Kidney (tissue), 13 donors: ENCODE measurements at regions not wholly inside any gene's neighbourhood (a gene's known extent, or its start where the extent isn't known, plus 50 kb on each side); places are given as distances from the start of the nearest gene placed in this dataset.

Experiments used
- DNase-seq, 5 donors: peaks; one replicate each; pipeline ENCODE4 v3.0.0-alpha.2; 2013 to 2020
- FAIRE-seq: peaks from 2 replicates; lab custom pipeline; 2012; peaks lifted over from hg19 to GRCh38; lab: Jason Lieb, UNC
- H3K27ac ChIP-seq, 2 donors: one replicate each; pipeline ENCODE4 v1.7.0; 2013; ENCODE audit warnings: low read depth in 2 of 2, low read length in 2 of 2, inconsistent platforms in 1 of 2
- H3K27me3 ChIP-seq: one replicate; pipeline ENCODE4 v1.7.1; 2013; ENCODE audit warnings: low read length, inconsistent platforms; ENCODE audit not compliant: control insufficient read depth, insufficient read depth
- H3K36me3 ChIP-seq, 3 donors: one replicate each; pipeline versions ENCODE4 v1.7.0 to v1.7.1; 2013; ENCODE audit warnings: low read length in 3 of 3, control low read depth in 1 of 3, inconsistent platforms in 1 of 3; ENCODE audit not compliant: insufficient read depth in 3 of 3, control insufficient read depth in 2 of 3
- H3K4me1 ChIP-seq, 3 donors: one replicate each; pipeline versions ENCODE4 v1.7.0 to v1.7.1; 2013; ENCODE audit warnings: low read length in 3 of 3, inconsistent platforms in 1 of 3, low read depth in 1 of 3; ENCODE audit not compliant: control insufficient read depth in 2 of 3, insufficient read depth in 2 of 3
- H3K4me3 ChIP-seq, 3 donors: one replicate each; pipeline versions ENCODE4 v1.7.0 to v1.8.1; 2013; ENCODE audit warnings: low read length in 3 of 3, control low read depth in 1 of 3, inconsistent platforms in 1 of 3
- H3K9ac ChIP-seq, 3 donors: one replicate each; pipeline versions ENCODE4 v1.7.0 to v1.7.1; 2013; ENCODE audit warnings: low read length in 3 of 3, control low read depth in 1 of 3, inconsistent platforms in 1 of 3
- H3K9me3 ChIP-seq, 3 donors: one replicate each; pipeline versions ENCODE4 v1.7.0 to v1.7.1; 2013; ENCODE audit warnings: low read length in 3 of 3, control low read depth in 1 of 3, inconsistent platforms in 1 of 3; ENCODE audit not compliant: control insufficient read depth in 2 of 3, insufficient read depth in 1 of 3
- CTCF ChIP-seq: IDR thresholded peaks from 3 replicates; pipeline ENCODE4 v1.5.1; 2012; ENCODE audit warnings: mild to moderate bottlenecking, moderate library complexity, borderline replicate concordance; ENCODE audit not compliant: insufficient read depth; ENCODE audit errors: extremely low read depth
- intact Hi-C: fragments of 100-400 bp; cut with DNase I; formaldehyde crosslinking; loops from one replicate; pipeline ENCODE4 v1.11.1; 2022
- donor health status: control.
- donor health status: control.
- donor health status: control.
- donor health status: control.
- donor health status: control.
- donor health status: DM: yes; HTN: yes; CAD: no.
- donor health status: Normal renal cell carcinoma (clear cell type).

GRCh38 chr4:20451986-20452385 lies 200.3 kb downstream of the SLIT2 start:
- DNase-seq: no peak
- Histone ChIP-seq H3K36me3 (no peaks in the 10 kb centered on the region), H3K4me3 (no peak overlapping the region), H3K27ac (no peak overlapping the region), H3K9me3 (no peaks in the 10 kb centered on the region), H3K4me1 (no peaks in the 10 kb centered on the region), H3K9ac (no peak overlapping the region), H3K27me3 (no peaks in the 10 kb centered on the region)
- TF ChIP-seq CTCF: no peak
- intact Hi-C loops: no loop called here
- FAIRE-seq: no peak

GRCh38 chr4:20454515-20454914 lies 202.8 kb downstream of the SLIT2 start:
- Histone ChIP-seq H3K9me3 (no peaks in the 10 kb centered on the region), H3K4me1 (no peaks in the 10 kb centered on the region), H3K27ac (no peak overlapping the region), H3K27me3 (no peaks in the 10 kb centered on the region), H3K36me3 (no peaks in the 10 kb centered on the region), H3K4me3 (no peak overlapping the region), H3K9ac (no peak overlapping the region)
- DNase-seq (no peak), FAIRE-seq (no peak)
- intact Hi-C loops: no loop called here
- TF ChIP-seq CTCF: no peak

- no peaks in the 10 kb centered on the region for H3K36me3 ChIP-seq
- no peak overlapping the region for H3K9ac ChIP-seq
- no peak overlapping the region for H3K4me3 ChIP-seq
- TF ChIP-seq CTCF: no peak
- no peaks in the 10 kb centered on the region for H3K4me1 ChIP-seq
- H3K27ac ChIP-seq: no peak overlapping the region
- H3K9me3 ChIP-seq: no peaks in the 10 kb centered on the region
- H3K27me3 ChIP-seq: no peaks in the 10 kb centered on the region
- FAIRE-seq (no peak), DNase-seq (no peak)
- intact Hi-C loops: no loop called here
Observed at GRCh38 chr4:20456407-20456806, 204.7 kb downstream of the SLIT2 start.
